Fibroblast of peridontal ligament (primary cell): ENCODE measurements at regions not wholly inside any gene's neighbourhood (a gene's known extent, or its start where the extent isn't known, plus 50 kb on each side); places are given as distances from the start of the nearest gene placed in this dataset.

Experiments used
- DNase-seq: peaks from one replicate; pipeline ENCODE4 v3.0.0-alpha.2; 2010; ENCODE audit errors: extremely low read depth

- no peak for DNase-seq
These were observed 56.2 kb upstream of the PEX5L start for GRCh38 chr3:180092889-180093288.

- DNase-seq = no peak
These were observed 56.8 kb upstream of the PEX5L start for GRCh38 chr3:180093535-180093934.

GRCh38 chr3:180097626-180098025 is 60.9 kb upstream of the PEX5L start:
- no peak for DNase-seq

GRCh38 chr3:180102134-180102533 is 65.4 kb upstream of the PEX5L start:
- no peak for DNase-seq

GRCh38 chr3:180102604-180103003 is 65.9 kb upstream of the PEX5L start:
- no peak for DNase-seq

- DNase-seq = no peak
These were observed 79.5 kb upstream of the PEX5L start for GRCh38 chr3:180116203-180116602.

GRCh38 chr3:180116658-180117057 is 79.9 kb upstream of the PEX5L start:
- no peak for DNase-seq

- no peak for DNase-seq
These were observed 80.8 kb upstream of the PEX5L start for GRCh38 chr3:180117381-180118163.

GRCh38 chr3:180119567-180119966 is 82.8 kb upstream of the PEX5L start:
- no peak for DNase-seq

GRCh38 chr3:180123928-180124327 is 87.2 kb upstream of the PEX5L start:
- no peak for DNase-seq

GRCh38 chr3:180131169-180131568 is 94.4 kb upstream of the PEX5L start:
- DNase-seq = no peak

- DNase-seq = no peak
These were observed 98.4 kb upstream of the PEX5L start for GRCh38 chr3:180135101-180135500.

GRCh38 chr3:180138871-180139270 is 102.1 kb upstream of the PEX5L start:
- DNase-seq = no peak

- DNase-seq = peak; percentile 8
These were observed 105.3 kb upstream of the PEX5L start for GRCh38 chr3:180142041-180142440.

- DNase-seq = no peak
These were observed 105.7 kb upstream of the PEX5L start for GRCh38 chr3:180142472-180142871.

- no peak for DNase-seq
These were observed 125.0 kb upstream of the PEX5L start for GRCh38 chr3:180161770-180162169.

- DNase-seq = no peak
These were observed 138.8 kb upstream of the PEX5L start for GRCh38 chr3:180175572-180175971.

- DNase-seq = no peak
These were observed 139.3 kb upstream of the PEX5L start for GRCh38 chr3:180176059-180176458.

- DNase-seq = no peak
These were observed 140.5 kb upstream of the PEX5L start for GRCh38 chr3:180177255-180177654.

- no peak for DNase-seq
These were observed 142.8 kb upstream of the PEX5L start for GRCh38 chr3:180179562-180179961.

- DNase-seq = peak; percentile 89
These were observed 144.1 kb upstream of the PEX5L start for GRCh38 chr3:180180795-180181194.

GRCh38 chr3:180181387-180181786 is 144.7 kb upstream of the PEX5L start:
- peak; percentile 11 for DNase-seq

- DNase-seq = no peak
These were observed 146.6 kb upstream of the PEX5L start for GRCh38 chr3:180183346-180183745.

GRCh38 chr3:180184816-180185215 is 148.1 kb upstream of the PEX5L start:
- DNase-seq = peak; percentile 36
